ENCODE measurements at regions not wholly inside any gene's neighbourhood (a gene's known extent, or its start where the extent isn't known, plus 50 kb on each side); places are given as distances from the start of the nearest gene placed in this dataset.

- TF ChIP-seq POLR2A (IDR thresholded peaks at IDR 0.05) (no peak), CTCF (IDR thresholded peaks at IDR 0.05) (no peak), EP300 (IDR thresholded peaks at IDR 0.05) (no peak), POLR2AphosphoS5 (IDR thresholded peaks at IDR 0.05) (no peak)
Observed at GRCh38 chr11:19338375-19338774, 97.6 kb upstream of the E2F8 start.

Measured in upper lobe of left lung (tissue), 4 donors.